Hematopoietic multipotent progenitor cell (in vitro differentiated cells): ENCODE measurements at regions not wholly inside any gene's neighbourhood (a gene's known extent, or its start where the extent isn't known, plus 50 kb on each side); places are given as distances from the start of the nearest gene placed in this dataset.
"Not testable (repeated sequence)": the region's sequence is repeated elsewhere in the genome, so short reads cannot be mapped to it uniquely, and the experiment has no call there.

Experiments
- DNase-seq, 3 donors: peaks; one replicate each; pipeline ENCODE4 v3.0.0-alpha.2; 2011 to 2015; ENCODE audit warnings: low read depth in 2 of 3, low spot score in 2 of 3

DNA sequence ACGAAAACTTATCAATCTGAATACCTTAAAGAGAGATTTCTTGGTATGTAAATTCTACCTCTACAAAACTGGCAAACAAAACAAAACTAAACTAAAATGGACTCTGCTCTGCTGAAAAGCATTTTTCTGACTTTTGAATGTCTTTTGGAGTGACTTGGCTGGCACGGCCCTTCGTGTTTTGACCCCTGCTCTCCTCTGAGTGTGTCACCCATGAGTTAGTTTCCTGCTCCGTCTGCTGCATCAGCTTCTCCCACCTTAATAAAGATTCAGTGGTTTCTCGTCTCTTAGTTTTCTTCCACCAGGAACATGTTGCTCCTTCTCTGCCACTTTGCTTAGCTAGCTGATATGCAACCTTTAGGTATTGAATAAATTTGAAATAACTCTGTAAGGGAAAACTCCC, 1084.0 kb upstream of the CDH18 start:
- no peak for DNase-seq

DNA sequence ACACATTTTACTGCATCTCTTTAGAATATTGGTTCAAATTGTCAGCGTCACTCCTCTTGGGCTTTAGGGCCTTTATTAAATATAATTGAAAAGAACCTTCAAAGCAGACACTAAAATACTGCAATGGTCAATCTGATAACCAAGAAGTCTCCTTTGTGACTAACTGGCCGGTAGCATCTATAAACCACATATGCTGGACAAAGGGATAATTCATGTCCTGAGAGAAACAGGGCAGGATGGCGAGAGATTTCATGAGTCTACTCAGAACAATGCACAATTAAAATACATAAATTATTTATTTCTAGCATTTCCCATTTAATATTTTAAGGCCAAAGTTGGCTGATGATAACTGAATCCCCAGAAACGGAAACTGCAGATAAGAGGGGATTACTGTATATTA, 1083.4 kb upstream of the CDH18 start:
- no peak for DNase-seq

- no peak for DNase-seq
Observed at GRCh38 chr5:21070858-21071257, 1082.9 kb upstream of the CDH18 start.

DNA sequence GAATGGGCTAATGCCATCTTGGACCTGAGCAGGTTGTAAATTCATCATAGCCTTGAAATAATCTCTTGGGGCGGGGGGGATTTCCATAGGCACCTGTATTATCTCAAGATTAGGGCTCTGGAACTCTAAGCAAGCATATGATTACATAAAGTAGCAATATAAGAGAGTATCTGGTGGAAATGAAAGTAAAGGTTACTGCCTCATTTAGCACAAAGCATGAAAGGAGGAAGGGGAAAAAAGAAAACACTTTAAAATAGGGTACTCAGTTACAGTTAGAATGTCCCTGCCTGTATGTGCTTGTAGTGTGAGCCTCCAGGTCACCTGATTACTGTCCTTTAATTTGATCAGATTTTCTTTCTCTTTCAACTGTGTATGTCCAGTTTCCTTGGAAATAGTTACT, 1079.7 kb upstream of the CDH18 start:
- DNase-seq = no peak

DNA sequence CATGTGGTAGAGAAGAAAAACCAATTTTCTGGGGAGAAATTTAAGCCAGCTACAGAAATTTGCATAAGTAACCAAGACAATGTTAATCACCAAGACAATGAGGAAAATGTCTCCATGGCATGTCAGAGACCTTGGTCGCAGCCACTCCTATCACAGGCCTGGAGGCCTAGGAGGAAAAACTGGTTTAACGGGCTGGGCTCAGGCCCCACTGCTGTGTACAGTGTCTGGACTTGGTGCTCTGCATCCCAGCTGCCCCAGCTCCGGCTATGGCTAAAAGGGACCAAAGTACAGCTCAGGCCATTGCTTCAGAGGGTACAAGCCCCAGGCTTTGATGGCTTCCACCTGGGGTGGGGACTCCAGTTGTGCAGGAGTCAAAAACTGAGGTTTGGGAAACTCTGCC, 1075.1 kb upstream of the CDH18 start:
- DNase-seq = no peak

- DNase-seq = no peak
Observed at GRCh38 chr5:21058289-21058688, 1070.3 kb upstream of the CDH18 start.

DNA sequence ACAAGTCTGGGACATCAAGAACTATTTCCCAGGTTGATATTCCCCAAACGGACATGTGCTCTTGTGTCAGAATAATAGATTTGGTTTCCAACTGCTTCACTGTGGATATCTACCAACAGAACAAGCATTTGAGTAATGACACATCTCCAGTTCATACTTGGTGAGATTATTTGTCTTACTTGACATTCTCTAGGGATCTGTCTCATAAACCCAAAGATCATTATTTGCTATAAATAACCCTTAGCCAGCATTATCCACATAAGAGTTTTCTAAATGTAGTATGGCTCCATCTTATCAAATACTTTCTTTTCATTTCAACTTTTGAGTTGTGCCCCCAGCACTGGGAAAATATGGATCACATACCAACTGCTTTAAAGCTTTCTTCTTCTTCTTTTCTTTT, 1063.9 kb upstream of the CDH18 start:
- no peak for DNase-seq

DNA sequence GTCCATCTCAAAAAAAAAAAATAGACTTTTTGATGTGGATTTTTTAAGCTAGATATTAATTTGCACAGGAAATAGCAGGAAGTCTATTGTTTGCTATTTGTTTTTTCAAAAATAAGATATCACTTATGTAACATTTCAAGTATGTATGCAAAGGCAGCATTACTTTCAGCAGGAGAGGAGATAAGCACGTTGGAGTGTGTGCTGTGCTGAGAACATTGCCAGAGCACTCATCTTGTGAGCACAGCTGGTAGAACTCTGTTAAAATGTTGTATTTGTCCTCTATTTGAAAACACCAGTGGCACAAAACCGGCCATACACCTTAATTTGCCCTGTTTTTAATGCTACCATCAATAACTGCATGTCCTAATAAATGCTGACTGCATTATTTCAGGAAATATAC, 1061.9 kb upstream of the CDH18 start:
- DNase-seq = no peak

DNA sequence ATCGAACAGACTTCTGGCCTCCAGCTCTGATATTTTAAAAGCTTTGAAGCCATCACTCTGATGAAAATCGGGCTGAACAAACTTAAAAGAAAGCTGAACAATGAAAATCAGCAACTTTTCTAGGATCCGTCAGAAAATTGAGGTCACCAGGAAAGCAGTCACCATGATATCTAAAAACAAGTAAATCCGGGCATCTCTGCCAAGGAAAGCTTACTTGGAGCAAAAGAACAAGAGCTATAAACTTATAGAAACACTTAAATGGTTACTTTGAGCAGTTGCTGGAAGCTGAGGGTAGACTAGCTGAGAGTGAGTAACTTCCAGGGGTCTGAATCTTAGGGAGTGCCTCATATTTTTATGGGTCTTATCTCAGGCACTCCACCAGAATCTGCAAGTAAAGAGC, 1043.0 kb upstream of the CDH18 start:
- DNase-seq = no peak

DNA sequence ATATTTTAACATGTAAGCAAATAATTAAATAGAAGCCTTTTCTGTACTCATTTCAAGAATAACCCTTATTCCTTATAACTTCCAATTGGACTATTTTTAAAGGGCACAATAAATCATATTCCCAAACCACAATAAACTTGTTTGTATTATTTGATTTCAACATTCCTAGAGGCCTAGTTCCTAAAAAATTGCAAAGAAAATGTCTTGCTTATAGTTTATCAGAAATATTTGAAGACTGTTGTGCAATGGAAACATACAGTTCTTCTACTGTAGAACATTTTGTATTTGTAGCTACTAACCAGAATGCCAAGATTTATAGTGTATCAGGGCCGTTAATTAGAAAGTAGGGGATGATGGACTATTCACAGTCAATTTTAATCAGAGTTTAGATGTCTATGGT, 1037.0 kb upstream of the CDH18 start:
- no peak for DNase-seq

GRCh38 chr5:21013237-21013636, 1025.2 kb upstream of the CDH18 start:
- no peak for DNase-seq

DNA sequence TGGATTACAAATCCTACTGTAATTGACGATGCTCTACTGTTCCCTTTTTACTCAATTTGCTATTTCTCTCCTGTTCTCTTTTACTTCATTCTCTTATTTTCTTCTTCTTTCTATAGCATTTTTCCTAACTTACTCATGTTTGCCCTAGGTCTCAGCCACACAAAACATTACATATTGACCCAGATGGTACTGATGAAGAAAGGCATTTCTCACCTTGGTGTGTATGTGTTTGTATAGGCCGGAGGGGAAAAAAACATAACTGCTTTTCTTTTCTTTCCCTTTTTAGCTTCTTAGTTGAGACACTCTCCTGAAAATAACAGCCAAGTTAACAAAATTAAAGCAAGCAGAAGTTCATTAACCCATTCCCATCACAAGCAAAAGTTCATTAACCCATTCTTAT, 1019.8 kb upstream of the CDH18 start:
- DNase-seq = no peak

GRCh38 chr5:20988933-20989332, 1000.9 kb upstream of the CDH18 start:
- DNase-seq = not testable (repeated sequence)

- DNase-seq = no peak
Observed at GRCh38 chr5:20985754-20986153, 997.8 kb upstream of the CDH18 start.

DNA sequence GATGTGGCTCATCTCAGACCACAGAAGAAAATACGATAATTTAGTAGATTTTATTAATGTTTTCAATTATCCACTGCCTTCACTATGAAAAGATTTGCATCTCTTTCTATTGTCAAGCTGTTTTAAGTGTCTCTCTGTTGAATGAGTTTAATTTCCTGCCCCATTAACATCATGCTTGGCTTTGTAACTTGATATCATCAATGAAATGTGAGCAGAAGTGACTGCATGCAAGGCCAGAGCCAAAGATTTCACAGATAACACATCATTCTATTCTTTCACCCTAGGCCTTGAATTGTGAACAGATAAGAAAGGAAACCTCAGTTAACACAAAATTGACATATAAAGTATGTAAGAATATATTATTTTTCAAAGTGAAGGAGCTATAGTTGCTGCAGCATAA, 986.4 kb upstream of the CDH18 start:
- no peak for DNase-seq

GRCh38 chr5:20972419-20972925, 984.5 kb upstream of the CDH18 start:
- DNase-seq = peak in 2 of 3 donors; percentile 2 to 3

DNA sequence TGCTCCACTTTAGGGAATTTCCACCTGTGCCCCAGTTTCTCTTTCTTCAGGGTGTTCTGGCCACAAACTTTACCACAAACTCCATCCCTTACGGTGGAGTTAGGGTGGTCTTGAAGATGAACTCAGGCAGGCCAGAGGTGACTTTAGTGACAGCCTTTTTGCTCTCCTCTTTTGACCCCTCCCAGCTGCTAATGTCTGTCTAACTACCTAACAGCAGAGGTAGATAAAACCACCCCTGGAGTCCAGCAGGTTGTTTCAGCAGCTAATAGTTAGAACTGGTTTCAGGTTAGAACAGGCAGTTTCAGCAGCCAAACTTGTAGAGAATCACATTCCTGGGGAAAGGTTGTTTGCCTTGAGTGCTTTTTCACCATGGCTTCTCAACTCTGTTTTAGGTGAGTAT, 971.3 kb upstream of the CDH18 start:
- no peak for DNase-seq

GRCh38 chr5:20958641-20959040, 970.6 kb upstream of the CDH18 start:
- DNase-seq = no peak

DNA sequence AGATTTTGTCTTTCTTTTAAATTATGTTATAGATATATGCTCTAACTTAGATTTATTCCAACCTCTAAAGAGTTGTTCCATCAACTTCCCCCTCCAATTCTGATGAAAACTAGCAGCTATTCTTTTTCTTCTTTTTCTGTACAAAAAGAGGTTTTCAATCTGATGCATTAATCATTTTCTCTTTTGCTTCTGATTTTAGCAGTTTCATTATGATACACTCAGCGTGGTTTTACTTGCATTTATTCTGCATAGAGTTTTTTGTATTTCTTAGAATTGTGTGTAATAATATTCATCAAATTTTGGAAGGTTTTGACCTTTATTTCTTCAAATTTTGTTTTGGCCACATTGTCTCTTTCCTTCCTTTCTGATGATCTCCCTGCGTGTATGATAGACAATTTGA, 968.1 kb upstream of the CDH18 start:
- no peak for DNase-seq

DNA sequence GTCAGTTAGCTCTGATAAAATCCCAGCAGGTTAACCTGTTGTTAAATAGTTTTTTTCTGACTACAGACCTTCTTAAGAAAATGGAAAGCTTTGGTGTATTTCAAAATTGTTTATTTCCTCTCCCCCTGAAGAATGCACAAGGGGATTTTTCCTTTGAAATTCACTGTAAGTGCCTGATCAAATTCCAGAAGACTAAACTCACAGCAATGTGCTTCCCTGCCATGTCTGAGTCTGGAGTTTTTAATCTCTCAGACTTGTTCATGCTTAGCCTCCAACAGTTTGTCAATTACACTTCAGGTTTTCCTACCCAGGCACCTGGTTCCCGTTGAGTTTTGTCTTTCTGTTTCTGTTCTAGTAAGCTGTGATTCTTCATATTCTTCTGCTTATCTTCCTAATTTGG, 961.6 kb upstream of the CDH18 start:
- no peak for DNase-seq

GRCh38 chr5:20943183-20943971, 955.4 kb upstream of the CDH18 start:
- DNase-seq = not testable (repeated sequence)

- DNase-seq = not testable (repeated sequence)
Observed at GRCh38 chr5:20942603-20943002, 954.6 kb upstream of the CDH18 start.

- not testable (repeated sequence) for DNase-seq
Observed at GRCh38 chr5:20940786-20941185, 952.8 kb upstream of the CDH18 start.
